Neural progenitor cell (in vitro differentiated cells): ENCODE measurements at regions not wholly inside any gene's neighbourhood (a gene's known extent, or its start where the extent isn't known, plus 50 kb on each side); places are given as distances from the start of the nearest gene placed in this dataset.

Source experiments
- DNase-seq: peaks from one replicate; pipeline ENCODE4 v3.0.0-alpha.2; 2016; ENCODE audit warnings: low spot score
- H2AFZ ChIP-seq: fragments of 200-600 bp; sonication (generic); replicated peaks from 2 replicates; pipeline ENCODE4 v1.6.1; 2016; ENCODE audit warnings: antibody characterized with exemption
- H3F3A ChIP-seq: fragments of 200-600 bp; sonication (generic); 2 replicates; pipeline ENCODE4 v1.6.1; 2016; ENCODE audit warnings: antibody characterized with exemption, low read depth
- H3K27ac ChIP-seq: fragments of 200-600 bp; sonication (generic); 2 replicates; pipeline ENCODE4 v1.5.1; 2016; ENCODE audit warnings: mild to moderate bottlenecking
- H3K27me3 ChIP-seq: fragments of 200-600 bp; sonication (generic); 2 replicates; pipeline ENCODE4 v1.6.1; 2016; ENCODE audit warnings: mild to moderate bottlenecking, moderate library complexity
- H3K36me3 ChIP-seq: fragments of 200-600 bp; sonication (generic); 2 replicates; pipeline ENCODE4 v1.5.1; 2016
- H3K4me1 ChIP-seq: fragments of 200-600 bp; sonication (generic); 2 replicates; pipeline ENCODE4 v1.6.1; 2016; ENCODE audit warnings: mixed run types
- H3K4me2 ChIP-seq: fragments of 200-600 bp; sonication (generic); 2 replicates; pipeline ENCODE4 v1.6.1; 2016
- H3K4me3 ChIP-seq: fragments of 200-600 bp; sonication (generic); 2 replicates; pipeline ENCODE4 v1.5.1; 2016
- H3K79me2 ChIP-seq: fragments of 200-600 bp; sonication (generic); 2 replicates; pipeline ENCODE4 v1.6.1; 2016; ENCODE audit warnings: low read depth
- H3K9ac ChIP-seq: fragments of 200-600 bp; sonication (generic); 2 replicates; pipeline ENCODE4 v1.6.1; 2016
- H3K9me3 ChIP-seq: fragments of 200-600 bp; sonication (generic); 2 replicates; pipeline ENCODE4 v1.5.1; 2016; ENCODE audit warnings: low read depth
- H4K20me1 ChIP-seq: fragments of 200-600 bp; sonication (generic); 2 replicates; pipeline ENCODE4 v1.6.1; 2016; ENCODE audit warnings: low read depth
- H3K27ac Mint-ChIP-seq: 3 replicates; pipeline ENCODE4 v1.8.0; 2021; ENCODE audit warnings: mixed read lengths
- H3K27me3 Mint-ChIP-seq: 2 replicates; pipeline ENCODE4 v1.8.0; 2022; ENCODE audit warnings: low read depth, mild to moderate bottlenecking, inconsistent platforms, moderate library complexity, mixed read lengths; ENCODE audit not compliant: insufficient read depth
- H3K36me3 Mint-ChIP-seq: 3 replicates; pipeline ENCODE4 v1.8.0; 2021; ENCODE audit warnings: mixed read lengths
- H3K4me1 Mint-ChIP-seq: 3 replicates; pipeline ENCODE4 v1.8.0; 2021; ENCODE audit warnings: mixed read lengths
- H3K4me3 Mint-ChIP-seq: 3 replicates; pipeline ENCODE4 v1.8.0; 2021; ENCODE audit warnings: mild to moderate bottlenecking, moderate library complexity, mixed read lengths
- H3K9me3 Mint-ChIP-seq: 3 replicates; pipeline ENCODE4 v1.8.0; 2020; ENCODE audit warnings: mixed read lengths
- EZH2 ChIP-seq: fragments of 200-600 bp; sonication (generic); IDR thresholded peaks from 2 replicates; pipeline ENCODE4 v1.6.1; 2017; ENCODE audit warnings: antibody characterized with exemption, mild to moderate bottlenecking, moderate library complexity
- EZH2phosphoT487 ChIP-seq: fragments of 200-600 bp; sonication (generic); IDR thresholded peaks from 2 replicates; pipeline ENCODE4 v1.6.1; 2017; ENCODE audit warnings: antibody characterized with exemption
- TF ChIP-seq, protein P1 (sequence below): fragments of 200-600 bp; sonication (generic); IDR thresholded peaks from 2 replicates; pipeline ENCODE4 v1.5.1; 2017; ENCODE audit warnings: antibody characterized with exemption, mild to moderate bottlenecking

DNA sequence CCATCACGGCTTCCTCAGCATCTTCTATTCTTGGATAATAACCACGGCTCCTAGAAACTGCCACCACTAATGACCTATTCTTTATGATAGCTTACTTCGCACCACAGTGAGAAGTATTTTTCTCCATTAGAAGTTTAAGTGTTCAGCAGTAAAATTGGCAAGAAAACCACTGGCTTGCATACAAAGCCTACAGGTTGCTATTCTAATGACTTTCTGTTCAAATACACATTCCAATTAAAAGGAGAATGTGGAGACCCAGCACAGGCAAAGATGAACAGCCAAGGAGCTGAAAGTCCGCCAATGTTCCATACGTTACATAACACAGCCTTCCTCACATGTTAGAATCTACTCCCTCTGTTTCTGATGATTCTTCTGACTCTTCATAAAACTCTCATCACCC lies 875.0 kb upstream of the PRKX start:
- Histone ChIP-seq H3K27ac (no peak overlapping the region), H3K9me3 (no peaks in the 10 kb centered on the region), H3K36me3 (no peaks in the 10 kb centered on the region), H3F3A (no peaks in the 10 kb centered on the region), H2AFZ (no peak overlapping the region), H3K4me2 (no peak overlapping the region), H3K4me1 (no peaks in the 10 kb centered on the region), H3K4me3 (no peak overlapping the region), H3K27me3 (no peaks in the 10 kb centered on the region), H4K20me1 (no peaks in the 10 kb centered on the region), H3K79me2 (no peaks in the 10 kb centered on the region), H3K9ac (no peak overlapping the region)
- Mint-ChIP-seq H3K4me1 (peaks cover 9% of the 10 kb centered on the region), H3K27ac (no peak overlapping the region), H3K4me3 (no peak overlapping the region), H3K27me3 (no peaks in the 10 kb centered on the region), H3K36me3 (no peaks in the 10 kb centered on the region), H3K9me3 (peaks cover 5% of the 10 kb centered on the region)
- no peak for DNase-seq
- TF ChIP-seq, protein P1, sequence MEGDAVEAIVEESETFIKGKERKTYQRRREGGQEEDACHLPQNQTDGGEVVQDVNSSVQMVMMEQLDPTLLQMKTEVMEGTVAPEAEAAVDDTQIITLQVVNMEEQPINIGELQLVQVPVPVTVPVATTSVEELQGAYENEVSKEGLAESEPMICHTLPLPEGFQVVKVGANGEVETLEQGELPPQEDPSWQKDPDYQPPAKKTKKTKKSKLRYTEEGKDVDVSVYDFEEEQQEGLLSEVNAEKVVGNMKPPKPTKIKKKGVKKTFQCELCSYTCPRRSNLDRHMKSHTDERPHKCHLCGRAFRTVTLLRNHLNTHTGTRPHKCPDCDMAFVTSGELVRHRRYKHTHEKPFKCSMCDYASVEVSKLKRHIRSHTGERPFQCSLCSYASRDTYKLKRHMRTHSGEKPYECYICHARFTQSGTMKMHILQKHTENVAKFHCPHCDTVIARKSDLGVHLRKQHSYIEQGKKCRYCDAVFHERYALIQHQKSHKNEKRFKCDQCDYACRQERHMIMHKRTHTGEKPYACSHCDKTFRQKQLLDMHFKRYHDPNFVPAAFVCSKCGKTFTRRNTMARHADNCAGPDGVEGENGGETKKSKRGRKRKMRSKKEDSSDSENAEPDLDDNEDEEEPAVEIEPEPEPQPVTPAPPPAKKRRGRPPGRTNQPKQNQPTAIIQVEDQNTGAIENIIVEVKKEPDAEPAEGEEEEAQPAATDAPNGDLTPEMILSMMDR: no peak
- TF ChIP-seq EZH2 (no peak), EZH2phosphoT487 (no peak)

DNA sequence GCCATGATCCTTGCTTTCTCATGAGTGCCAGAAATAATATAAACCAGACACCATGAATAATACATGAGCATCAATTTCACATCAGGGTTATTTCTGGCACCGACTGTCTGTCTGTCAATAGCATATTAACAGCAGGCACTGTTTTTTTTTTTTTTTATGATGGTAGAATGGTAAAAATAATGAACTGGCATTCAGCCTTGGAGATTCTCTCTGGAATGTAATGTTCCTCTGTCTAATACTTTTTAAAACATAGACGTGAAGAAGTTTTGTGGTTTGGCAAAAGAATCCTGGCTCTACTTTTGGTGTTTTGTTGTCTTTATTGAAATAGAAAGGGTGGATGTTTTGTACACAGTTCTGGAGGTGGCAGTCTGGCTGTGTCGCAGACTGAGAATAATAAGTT lies 874.6 kb upstream of the PRKX start:
- no peak overlapping the region for H3K4me3 Mint-ChIP-seq
- H3K27ac Mint-ChIP-seq: no peak overlapping the region
- H3K9ac ChIP-seq: no peak overlapping the region
- H4K20me1 ChIP-seq: no peaks in the 10 kb centered on the region
- no peaks in the 10 kb centered on the region for H3K79me2 ChIP-seq
- no peak overlapping the region for H3K4me3 ChIP-seq
- H3K4me1 ChIP-seq: no peaks in the 10 kb centered on the region
- no peaks in the 10 kb centered on the region for H3K27me3 ChIP-seq
- no peaks in the 10 kb centered on the region for H3K27me3 Mint-ChIP-seq
- H3K9me3 ChIP-seq: no peaks in the 10 kb centered on the region
- H3K27ac ChIP-seq: no peak overlapping the region
- H3K36me3 ChIP-seq: no peaks in the 10 kb centered on the region
- no peak overlapping the region for H2AFZ ChIP-seq
- no peaks in the 10 kb centered on the region for H3F3A ChIP-seq
- no peak overlapping the region for H3K4me2 ChIP-seq
- TF ChIP-seq EZH2phosphoT487: no peak
- TF ChIP-seq, protein P1: no peak
- no peak for TF ChIP-seq EZH2
- no peak for DNase-seq
- no peaks in the 10 kb centered on the region for H3K36me3 Mint-ChIP-seq
- H3K9me3 Mint-ChIP-seq: peaks cover 5% of the 10 kb centered on the region
- peaks cover 9% of the 10 kb centered on the region for H3K4me1 Mint-ChIP-seq

DNA sequence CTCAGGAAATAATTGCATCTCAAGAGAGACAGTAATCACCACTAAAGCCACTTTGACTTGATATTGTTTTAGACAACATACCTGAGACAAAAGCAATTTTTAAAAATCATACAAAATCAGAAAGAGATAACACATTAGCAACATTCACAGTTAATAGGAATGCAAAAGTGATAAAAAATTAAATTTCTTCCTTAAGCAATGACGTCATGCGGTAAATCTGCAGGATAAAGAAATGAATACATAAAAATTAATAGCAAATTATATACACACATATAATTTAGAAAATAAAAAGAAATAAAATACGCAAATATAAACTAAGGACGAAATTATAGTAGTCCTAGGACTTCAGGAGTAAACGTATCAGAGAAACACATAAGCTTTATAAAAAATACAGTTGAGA lies 866.5 kb upstream of the PRKX start:
- TF ChIP-seq EZH2phosphoT487: no peak
- TF ChIP-seq, protein P1: no peak
- TF ChIP-seq EZH2: no peak
- H3K9me3 ChIP-seq: no peaks in the 10 kb centered on the region
- Mint-ChIP-seq H3K9me3 (peaks cover 5% of the 10 kb centered on the region), H3K27ac (no peak overlapping the region), H3K4me1 (peaks cover 3% of the 10 kb centered on the region), H3K36me3 (no peaks in the 10 kb centered on the region), H3K4me3 (no peak overlapping the region), H3K27me3 (no peaks in the 10 kb centered on the region)
- no peaks in the 10 kb centered on the region for H3K27me3 ChIP-seq
- no peaks in the 10 kb centered on the region for H3K4me1 ChIP-seq
- H3F3A ChIP-seq: no peaks in the 10 kb centered on the region
- no peaks in the 10 kb centered on the region for H3K36me3 ChIP-seq
- H3K4me2 ChIP-seq: no peak overlapping the region
- no peak overlapping the region for H2AFZ ChIP-seq
- no peak overlapping the region for H3K9ac ChIP-seq
- no peaks in the 10 kb centered on the region for H4K20me1 ChIP-seq
- no peak overlapping the region for H3K27ac ChIP-seq
- DNase-seq: no peak
- no peaks in the 10 kb centered on the region for H3K79me2 ChIP-seq
- H3K4me3 ChIP-seq: no peak overlapping the region

DNA sequence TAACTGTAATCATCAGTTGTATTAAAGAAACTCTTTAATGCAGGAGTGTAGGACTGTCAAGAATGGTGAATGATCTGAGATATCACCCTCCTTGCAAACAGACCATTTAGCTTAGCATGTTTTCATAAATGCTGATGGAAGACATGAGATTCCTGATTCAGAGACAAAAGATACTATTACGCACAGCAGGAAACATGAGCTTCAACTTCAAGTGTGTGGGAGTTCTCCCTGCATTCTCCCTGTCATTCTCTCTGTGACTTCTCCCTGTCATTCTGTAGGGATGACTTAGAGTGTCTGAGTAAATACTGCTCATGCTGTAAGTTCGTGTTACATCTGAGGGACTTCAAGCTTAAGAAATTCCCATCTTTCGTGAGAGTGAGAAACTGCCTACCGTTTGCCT lies 866.0 kb upstream of the PRKX start:
- no peak overlapping the region for H3K4me2 ChIP-seq
- no peaks in the 10 kb centered on the region for H3K9me3 ChIP-seq
- H3K36me3 Mint-ChIP-seq: no peaks in the 10 kb centered on the region
- H2AFZ ChIP-seq: no peak overlapping the region
- H3K36me3 ChIP-seq: no peaks in the 10 kb centered on the region
- H3K9ac ChIP-seq: no peak overlapping the region
- H3K27ac Mint-ChIP-seq: no peak overlapping the region
- H3F3A ChIP-seq: no peaks in the 10 kb centered on the region
- no peak overlapping the region for H3K27ac ChIP-seq
- no peak overlapping the region for H3K4me3 ChIP-seq
- H3K4me1 Mint-ChIP-seq: peaks cover 3% of the 10 kb centered on the region
- no peaks in the 10 kb centered on the region for H3K4me1 ChIP-seq
- no peak for DNase-seq
- peaks cover 5% of the 10 kb centered on the region for H3K9me3 Mint-ChIP-seq
- H3K79me2 ChIP-seq: no peaks in the 10 kb centered on the region
- H3K27me3 ChIP-seq: no peaks in the 10 kb centered on the region
- TF ChIP-seq, protein P1: no peak
- TF ChIP-seq EZH2: no peak
- TF ChIP-seq EZH2phosphoT487: no peak
- H3K27me3 Mint-ChIP-seq: no peaks in the 10 kb centered on the region
- no peak overlapping the region for H3K4me3 Mint-ChIP-seq
- no peaks in the 10 kb centered on the region for H4K20me1 ChIP-seq
